Spinal cord (tissue), 9 donors: ENCODE measurements at regions not wholly inside any gene's neighbourhood (a gene's known extent, or its start where the extent isn't known, plus 50 kb on each side); places are given as distances from the start of the nearest gene placed in this dataset.

ENCODE experiments used
- DNase-seq, 6 donors: peaks; one replicate each; pipeline versions ENCODE4 v3.0.0 to v3.0.0-alpha.2; 2013 to 2015; ENCODE audit warnings: low spot score in 6 of 6, low read depth in 4 of 6
- H3K27ac ChIP-seq: one replicate; pipeline ENCODE4 v1.5.1; 2013; ENCODE audit warnings: low read depth, low read length, control low read depth
- H3K27me3 ChIP-seq: one replicate; pipeline ENCODE4 v1.6.1; 2013; ENCODE audit warnings: low read length; ENCODE audit not compliant: control insufficient read depth, insufficient read depth
- H3K36me3 ChIP-seq: one replicate; pipeline ENCODE4 v1.6.1; 2013; ENCODE audit warnings: low read length; ENCODE audit not compliant: control insufficient read depth, insufficient read depth
- H3K4me1 ChIP-seq: one replicate; pipeline ENCODE4 v1.6.1; 2013; ENCODE audit warnings: low read length; ENCODE audit not compliant: control insufficient read depth, insufficient read depth
- H3K4me3 ChIP-seq: one replicate; pipeline ENCODE4 v1.5.1; 2013; ENCODE audit warnings: low read depth, low read length, control low read depth
- H3K9me3 ChIP-seq: one replicate; pipeline ENCODE4 v1.6.1; 2013; ENCODE audit warnings: low read length; ENCODE audit not compliant: control insufficient read depth, insufficient read depth
- WGBS: methylation state at CpG from one replicate; pipeline ENCODE4 v1.1.5; 2013; ENCODE audit warnings: missing lambda C conversion rate; ENCODE audit not compliant: insufficient coverage; 5-methylcytosine and 5-hydroxymethylcytosine counted together
- donor health status: healthy.

GRCh38 chr10:3287572-3288445, 115.2 kb upstream of the PITRM1 start:
- DNase-seq = peak in 1 of 6 donors; percentile 40
- Histone ChIP-seq H3K36me3 (no peaks in the 10 kb centered on the region), H3K4me3 (no peak overlapping the region), H3K9me3 (no peaks in the 10 kb centered on the region), H3K27ac (no peak overlapping the region), H3K4me1 (peaks cover 10% of the 10 kb centered on the region), H3K27me3 (no peaks in the 10 kb centered on the region)
- WGBS = 76% methylated on average over 29 of the region's 42 CpGs

DNA sequence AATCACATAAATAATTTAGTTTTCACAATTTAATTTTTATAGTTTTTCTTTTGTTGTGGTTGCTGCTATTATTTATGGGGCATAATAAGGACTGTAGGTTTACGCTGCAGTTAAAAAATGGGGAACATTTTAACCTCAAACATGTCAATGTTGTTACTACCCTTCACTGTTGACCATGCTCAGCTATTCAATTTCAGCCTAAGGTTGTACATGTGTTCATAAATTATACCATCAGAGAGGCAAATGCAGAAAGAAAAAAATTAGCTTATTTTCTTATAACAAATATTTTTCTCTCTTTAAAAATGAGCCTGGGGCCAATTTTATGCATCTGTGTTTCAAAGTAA, 110.1 kb upstream of the PITRM1 start:
- no peak for DNase-seq
- Histone ChIP-seq H3K9me3 (no peaks in the 10 kb centered on the region), H3K36me3 (no peaks in the 10 kb centered on the region), H3K4me3 (no peak overlapping the region), H3K27me3 (no peaks in the 10 kb centered on the region), H3K4me1 (peaks cover 2% of the 10 kb centered on the region), H3K27ac (no peak overlapping the region)
- WGBS = no CpG with 5 or more reads among the region's 1 CpG

GRCh38 chr10:3281941-3282673, 109.5 kb upstream of the PITRM1 start:
- H3K4me3 ChIP-seq = no peak overlapping the region
- H3K9me3 ChIP-seq = no peaks in the 10 kb centered on the region
- WGBS = no CpG with 5 or more reads among the region's 7 CpGs
- DNase-seq = peak in 1 of 6 donors; percentile 82
- no peaks in the 10 kb centered on the region for H3K27me3 ChIP-seq
- no peak overlapping the region for H3K27ac ChIP-seq
- peaks cover 2% of the 10 kb centered on the region for H3K4me1 ChIP-seq
- H3K36me3 ChIP-seq = no peaks in the 10 kb centered on the region

DNA sequence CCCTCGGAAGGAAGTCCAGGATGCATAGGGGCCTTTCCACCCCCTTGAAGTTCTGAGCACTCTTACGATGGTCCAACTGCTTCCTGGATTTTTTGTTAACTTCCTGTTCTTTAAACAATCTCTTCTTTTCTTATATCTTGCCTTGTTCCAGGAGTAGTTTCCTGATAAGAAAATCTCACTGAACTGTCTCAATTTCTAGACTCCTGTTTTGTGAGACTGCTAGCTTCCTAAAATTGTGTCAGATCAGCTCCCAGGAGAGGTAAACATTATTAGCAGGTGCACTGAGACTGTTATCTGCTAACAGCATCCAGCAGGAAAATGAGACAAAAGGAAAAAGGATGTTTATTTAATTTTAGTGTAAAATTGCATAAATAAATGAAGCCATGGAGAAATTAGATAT, 106.2 kb upstream of the PITRM1 start:
- peaks cover 2% of the 10 kb centered on the region for H3K4me1 ChIP-seq
- no peak overlapping the region for H3K4me3 ChIP-seq
- H3K36me3 ChIP-seq = no peaks in the 10 kb centered on the region
- no peaks in the 10 kb centered on the region for H3K27me3 ChIP-seq
- H3K9me3 ChIP-seq = no peaks in the 10 kb centered on the region
- peak in 1 of 6 donors; percentile 15 for DNase-seq
- 92% methylated on average over 2 of the region's 2 CpGs for WGBS
- no peak overlapping the region for H3K27ac ChIP-seq

- H3K27ac ChIP-seq = no peak overlapping the region
- DNase-seq = no peak
- no peaks in the 10 kb centered on the region for H3K36me3 ChIP-seq
- no peaks in the 10 kb centered on the region for H3K27me3 ChIP-seq
- no peaks in the 10 kb centered on the region for H3K4me1 ChIP-seq
- H3K4me3 ChIP-seq = no peak overlapping the region
- WGBS = 83% methylated on average over 2 of the region's 4 CpGs
- no peaks in the 10 kb centered on the region for H3K9me3 ChIP-seq
These were observed 105.0 kb upstream of the PITRM1 start for GRCh38 chr10:3277566-3277965.

- H3K36me3 ChIP-seq = no peaks in the 10 kb centered on the region
- peaks cover 10% of the 10 kb centered on the region for H3K4me1 ChIP-seq
- H3K27ac ChIP-seq = no peak overlapping the region
- H3K9me3 ChIP-seq = no peaks in the 10 kb centered on the region
- H3K4me3 ChIP-seq = no peak overlapping the region
- 76% methylated on average over 4 of the region's 7 CpGs for WGBS
- no peaks in the 10 kb centered on the region for H3K27me3 ChIP-seq
- DNase-seq = no peak
These were observed 101.8 kb upstream of the PITRM1 start for GRCh38 chr10:3274414-3274813.

DNA sequence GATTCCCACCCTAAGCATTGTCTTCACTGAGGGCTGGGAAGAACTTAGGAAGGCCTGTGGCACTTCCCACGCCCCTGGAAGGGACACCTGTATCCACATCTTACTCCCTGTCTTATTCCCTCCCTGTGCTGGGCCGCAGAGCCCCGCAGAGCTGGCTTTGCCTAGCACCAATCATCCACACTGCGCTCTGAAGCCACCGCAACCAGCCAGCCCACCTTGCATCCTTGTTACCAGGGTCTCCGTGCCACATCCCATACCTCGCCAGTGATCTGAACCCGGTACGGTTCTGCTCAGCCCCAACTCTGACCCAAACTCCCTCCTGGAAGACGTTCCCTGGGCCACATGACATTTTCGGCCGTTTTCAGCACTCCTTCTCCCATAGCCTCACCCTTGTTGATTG, 101.4 kb upstream of the PITRM1 start:
- no peak for DNase-seq
- H3K4me3 ChIP-seq = no peak overlapping the region
- no peak overlapping the region for H3K27ac ChIP-seq
- 93% methylated on average over 10 of the region's 12 CpGs for WGBS
- peaks cover 10% of the 10 kb centered on the region for H3K4me1 ChIP-seq
- H3K27me3 ChIP-seq = no peaks in the 10 kb centered on the region
- H3K9me3 ChIP-seq = no peaks in the 10 kb centered on the region
- H3K36me3 ChIP-seq = no peaks in the 10 kb centered on the region

DNA sequence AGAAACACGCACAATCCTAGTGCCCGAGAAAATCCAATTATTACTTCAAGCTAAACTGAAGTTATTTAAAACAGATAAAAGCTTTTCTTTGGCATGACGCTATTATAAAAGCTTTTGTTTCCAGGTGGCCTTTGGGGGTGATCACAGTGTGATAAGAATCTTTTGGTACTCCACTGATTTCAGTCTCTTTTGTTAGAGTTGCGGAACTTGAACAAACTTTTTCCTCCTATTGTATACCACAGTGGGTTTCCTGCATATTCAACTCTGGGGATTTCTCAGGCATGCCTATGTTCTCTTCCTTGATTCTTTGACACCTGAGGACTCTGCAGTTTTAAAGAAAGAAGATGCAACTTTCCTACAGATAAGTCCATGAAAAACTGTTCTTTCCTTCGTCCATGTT, 99.7 kb upstream of the PITRM1 start:
- Histone ChIP-seq H3K4me1 (peaks cover 10% of the 10 kb centered on the region), H3K27ac (no peak overlapping the region), H3K27me3 (no peaks in the 10 kb centered on the region), H3K9me3 (no peaks in the 10 kb centered on the region), H3K4me3 (no peak overlapping the region), H3K36me3 (no peaks in the 10 kb centered on the region)
- WGBS = 100% methylated on average over 1 of the region's 5 CpGs
- DNase-seq = no peak

DNA sequence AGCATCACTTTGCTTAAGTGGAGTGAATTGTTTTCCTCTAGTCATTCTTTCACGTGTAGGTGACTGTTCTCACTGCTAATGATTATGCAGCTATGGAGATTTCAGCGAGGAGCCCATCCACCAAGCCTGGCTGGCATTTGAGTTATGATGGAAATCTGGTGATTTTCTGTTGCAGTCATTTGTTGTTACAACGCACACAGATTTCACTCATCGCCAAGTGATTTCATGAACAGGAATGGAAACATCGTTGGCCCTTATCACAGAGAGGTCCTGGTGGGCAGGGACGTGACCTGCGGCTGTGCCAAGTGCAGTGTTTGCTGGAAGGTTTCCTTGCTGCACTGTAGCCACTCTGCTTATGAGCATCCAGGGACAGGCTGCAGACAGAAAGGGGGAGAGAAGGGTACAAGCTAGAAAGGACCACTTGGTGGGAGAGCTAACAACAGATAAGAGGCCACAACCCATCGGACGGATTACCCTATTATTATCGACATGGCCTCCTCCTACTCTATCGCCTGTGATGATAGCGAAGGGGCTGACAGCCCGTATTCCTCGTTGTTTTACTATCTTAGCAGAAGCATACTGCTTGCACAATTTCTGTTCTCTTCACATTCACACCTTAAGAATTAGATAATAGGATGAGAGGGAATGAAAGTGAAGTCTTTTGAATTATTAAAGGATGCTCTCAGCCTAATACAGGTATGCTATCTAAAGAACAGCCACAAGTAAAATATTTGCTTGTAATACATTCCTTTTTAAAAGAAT, 99.0 kb upstream of the PITRM1 start:
- DNase-seq = peak in 1 of 6 donors; percentile 58
- WGBS = 75% methylated on average over 7 of the region's 14 CpGs
- no peaks in the 10 kb centered on the region for H3K27me3 ChIP-seq
- H3K36me3 ChIP-seq = no peaks in the 10 kb centered on the region
- no peak overlapping the region for H3K4me3 ChIP-seq
- H3K4me1 ChIP-seq = peaks cover 10% of the 10 kb centered on the region
- H3K27ac ChIP-seq = no peak overlapping the region
- no peaks in the 10 kb centered on the region for H3K9me3 ChIP-seq
